ENCODE measurements at regions not wholly inside any gene's neighbourhood (a gene's known extent, or its start where the extent isn't known, plus 50 kb on each side); places are given as distances from the start of the nearest gene placed in this dataset.

GRCh38 chr3:181052256-181052655, 62.7 kb upstream of the DNAJC19 start:
- in situ Hi-C loops (cut with MboI; ENCODE audit: low pct_unique_long_range_greater_than_20kb, low sequenced_read_pairs) = no loop called here
- peak; percentile 0 for DNase-seq

DNA sequence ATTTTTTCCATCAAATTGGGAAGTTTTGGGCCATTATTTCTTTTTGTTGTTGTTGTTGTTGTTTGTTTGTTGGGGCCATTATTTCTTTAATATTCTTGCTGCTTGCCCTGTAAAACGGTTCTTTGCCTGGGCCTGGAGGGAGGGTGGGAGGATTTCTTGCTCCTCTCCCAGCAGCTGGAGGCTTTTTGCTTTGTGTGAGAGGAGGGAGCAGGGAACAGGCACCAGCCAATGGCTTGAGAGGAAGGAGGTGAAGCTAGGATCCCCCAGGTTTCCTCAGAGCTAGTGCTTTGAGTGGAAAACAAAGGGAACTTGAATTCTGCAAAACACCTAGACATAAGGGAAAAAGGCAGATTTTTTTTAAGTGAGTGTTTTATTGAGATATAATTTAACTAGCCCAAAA, 61.2 kb upstream of the DNAJC19 start:
- in situ Hi-C loops (cut with MboI; ENCODE audit: low pct_unique_long_range_greater_than_20kb, low sequenced_read_pairs) = no loop called here
- no peak for DNase-seq

DNA sequence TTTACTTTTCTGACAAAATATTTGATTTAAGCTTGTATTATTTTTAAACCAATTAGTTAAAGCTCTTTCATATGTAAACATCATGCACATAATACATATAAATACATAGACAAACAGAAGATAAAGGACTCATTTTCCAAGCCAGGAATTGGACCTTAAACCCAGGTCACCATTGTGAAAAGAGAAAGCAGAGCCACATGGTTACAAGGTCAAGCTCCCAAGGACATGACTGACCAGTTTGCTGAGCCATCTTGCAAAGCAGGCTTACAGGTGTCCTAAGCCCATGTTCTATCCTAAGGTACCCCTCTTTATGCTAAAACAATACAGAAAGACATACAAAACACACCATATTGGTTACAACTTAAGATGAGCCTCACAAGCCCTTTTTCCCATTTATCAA, 50.5 kb upstream of the DNAJC19 start:
- no peak for DNase-seq
- in situ Hi-C loops (cut with MboI; ENCODE audit: low pct_unique_long_range_greater_than_20kb, low sequenced_read_pairs) = no loop called here

Measured in KBM-7 (cell line).